ENCODE measurements at regions not wholly inside any gene's neighbourhood (a gene's known extent, or its start where the extent isn't known, plus 50 kb on each side); places are given as distances from the start of the nearest gene placed in this dataset.

- H2AFZ ChIP-seq (ENCODE audit: insufficient read depth, low read depth, low read length, poor library complexity, severe bottlenecking): no peak overlapping the region
- no peak for TF ChIP-seq CTCF (IDR thresholded peaks at IDR 0.05)
- Mint-ChIP-seq H3K4me3 (no peak overlapping the region), H3K36me3 (peaks cover 20 to 24% of the 10 kb centered on the region in 2 donors), H3K27ac (no peak overlapping the region), H3K4me1 (peaks cover 15% of the 10 kb centered on the region), H3K9me3 (peaks cover 0 to 1% (median 0%) of the 10 kb centered on the region in 7 donors), H3K27me3 (ENCODE audit: low read depth in 3 of 3) (no peaks in the 10 kb centered on the region)
- H3K27me3 ChIP-seq (ENCODE audit: control insufficient read depth in 2 of 2, insufficient read depth in 2 of 2, low read length in 2 of 2): no peaks in the 10 kb centered on the region
- H3K27ac ChIP-seq (ENCODE audit: low read depth in 1 of 2, low read length in 2 of 2): no peak overlapping the region
- no peaks in the 10 kb centered on the region for H4K20me1 ChIP-seq (ENCODE audit: insufficient read depth, low read length)
- H3K4me2 ChIP-seq (replicated peaks; ENCODE audit: extremely low read depth, low read length, poor library complexity, severe bottlenecking): no peak overlapping the region
- H3K4me1 ChIP-seq (ENCODE audit: control insufficient read depth in 1 of 2, insufficient read depth in 2 of 2, low read length in 2 of 2): peaks cover 9 to 12% of the 10 kb centered on the region in 2 donors
- intact Hi-C loops (cut with micrococcal nuclease): no loop called here
- no peak for DNase-seq
- H3K79me2 ChIP-seq (ENCODE audit: insufficient read depth, low read length): no peaks in the 10 kb centered on the region
- H3K36me3 ChIP-seq (replicated peaks in 1 of 2; ENCODE audit: control insufficient read depth in 1 of 2, insufficient read depth in 2 of 2, low read length in 2 of 2): peaks cover 0 to 8% of the 10 kb centered on the region in 2 donors
- no peak overlapping the region for H3K4me3 ChIP-seq (replicated peaks in 1 of 3; ENCODE audit: low read depth in 2 of 3, low read length in 3 of 3)
- no peaks in the 10 kb centered on the region for H3K9me3 ChIP-seq (replicated peaks in 1 of 2; ENCODE audit: control insufficient read depth in 1 of 2, insufficient read depth in 1 of 2, low read length in 2 of 2)
- no peak overlapping the region for H3K9ac ChIP-seq (ENCODE audit: insufficient read depth, low read length, poor library complexity, severe bottlenecking)
Observed at GRCh38 chr14:35223927-35224326, 68.3 kb upstream of the PSMA6 start.

DNA sequence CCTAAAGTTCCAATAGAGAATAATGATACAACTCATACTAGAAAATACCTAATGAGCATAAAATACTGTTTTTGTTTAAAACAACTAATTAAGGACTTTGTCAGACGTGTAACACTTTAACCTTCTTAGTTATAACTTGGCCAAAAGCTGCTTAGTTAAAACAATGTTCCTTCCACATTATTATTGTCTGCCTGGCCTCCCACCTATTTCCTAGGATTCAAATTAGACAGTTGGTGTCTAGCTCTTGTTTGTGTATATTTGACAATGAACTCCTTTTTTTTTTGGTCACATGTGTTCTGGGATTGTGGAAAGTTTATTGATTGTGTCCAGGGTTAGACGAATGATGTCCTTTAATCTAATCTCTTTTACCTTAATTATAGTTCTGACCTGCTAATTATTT is 67.6 kb upstream of the PSMA6 start:
- H3K4me1 ChIP-seq (ENCODE audit: control insufficient read depth in 1 of 2, insufficient read depth in 2 of 2, low read length in 2 of 2): peaks cover 9 to 13% of the 10 kb centered on the region in 2 donors
- no peaks in the 10 kb centered on the region for H4K20me1 ChIP-seq (ENCODE audit: insufficient read depth, low read length)
- Mint-ChIP-seq H3K4me1 (peaks cover 16% of the 10 kb centered on the region), H3K9me3 (peaks cover 0 to 1% (median 0%) of the 10 kb centered on the region in 7 donors), H3K36me3 (peaks cover 20 to 21% of the 10 kb centered on the region in 2 donors), H3K27ac (no peak overlapping the region), H3K4me3 (no peak overlapping the region), H3K27me3 (ENCODE audit: low read depth in 3 of 3) (no peaks in the 10 kb centered on the region)
- no peaks in the 10 kb centered on the region for H3K27me3 ChIP-seq (ENCODE audit: control insufficient read depth in 2 of 2, insufficient read depth in 2 of 2, low read length in 2 of 2)
- H3K4me3 ChIP-seq (replicated peaks in 1 of 3; ENCODE audit: low read depth in 2 of 3, low read length in 3 of 3): no peak overlapping the region
- H3K27ac ChIP-seq (ENCODE audit: low read depth in 1 of 2, low read length in 2 of 2): no peak overlapping the region
- peaks cover 2% of the 10 kb centered on the region for H3K79me2 ChIP-seq (ENCODE audit: insufficient read depth, low read length)
- WGBS (ENCODE audit: insufficient coverage): no CpG with 5 or more reads among the region's 2 CpGs
- H3K36me3 ChIP-seq (replicated peaks in 1 of 2; ENCODE audit: control insufficient read depth in 1 of 2, insufficient read depth in 2 of 2, low read length in 2 of 2): peaks cover 0 to 1% of the 10 kb centered on the region in 2 donors
- H3K9ac ChIP-seq (ENCODE audit: insufficient read depth, low read length, poor library complexity, severe bottlenecking): no peak overlapping the region
- no peaks in the 10 kb centered on the region for H3K9me3 ChIP-seq (replicated peaks in 1 of 2; ENCODE audit: control insufficient read depth in 1 of 2, insufficient read depth in 1 of 2, low read length in 2 of 2)
- DNase-seq: no peak
- TF ChIP-seq CTCF (IDR thresholded peaks at IDR 0.05): no peak
- no peak overlapping the region for H2AFZ ChIP-seq (ENCODE audit: insufficient read depth, low read depth, low read length, poor library complexity, severe bottlenecking)
- no peak overlapping the region for H3K4me2 ChIP-seq (replicated peaks; ENCODE audit: extremely low read depth, low read length, poor library complexity, severe bottlenecking)
- intact Hi-C loops (cut with micrococcal nuclease): no loop called here
